Gastrocnemius medialis (tissue), 4 donors: ENCODE measurements at regions not wholly inside any gene's neighbourhood (a gene's known extent, or its start where the extent isn't known, plus 50 kb on each side); places are given as distances from the start of the nearest gene placed in this dataset.

ENCODE experiments used
- POLR2A ChIP-seq, 2 donors: fragments of 450-650 bp; IDR thresholded peaks; one replicate each; pipeline ENCODE4 v1.6.1; 2017; ENCODE audit warnings: antibody characterized with exemption in 2 of 2, mild to moderate bottlenecking in 2 of 2, moderate library complexity in 2 of 2
- TF ChIP-seq, protein P1 (sequence below), 5 experiments: fragments of 450-650 bp in 3 of 5; fragments of 200-600 bp in 2 of 5; sonication (generic) in 2 of 5; IDR thresholded peaks in 4 of 5; conservative IDR thresholded peaks in 1 of 5; 1 replicate in 4 of 5; 2 replicates in 1 of 5; pipeline ENCODE4 v1.5.1; 2016 to 2019; ENCODE audit warnings: antibody characterized with exemption in 5 of 5, mild to moderate bottlenecking in 3 of 5, moderate library complexity in 3 of 5

DNA sequence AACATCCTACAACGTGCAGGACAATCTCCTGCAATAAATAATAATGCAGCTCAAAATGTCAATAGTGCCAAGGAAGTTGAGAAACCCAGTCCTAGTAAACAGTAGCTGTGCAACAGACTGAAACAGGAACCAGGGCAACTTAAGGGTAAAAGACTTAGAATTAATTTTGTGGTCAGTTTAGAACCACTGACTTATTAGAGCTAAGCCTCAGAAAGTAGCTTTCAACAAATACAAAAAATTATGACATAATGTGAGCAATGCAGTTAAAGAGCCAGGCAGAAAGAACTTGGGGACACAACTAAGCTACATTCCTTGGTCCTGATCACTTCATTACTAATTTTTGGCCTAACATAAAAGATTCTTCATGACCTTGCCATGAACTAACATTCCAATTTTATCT lies 195.4 kb downstream of the MACC1 start:
- TF ChIP-seq, protein P1, sequence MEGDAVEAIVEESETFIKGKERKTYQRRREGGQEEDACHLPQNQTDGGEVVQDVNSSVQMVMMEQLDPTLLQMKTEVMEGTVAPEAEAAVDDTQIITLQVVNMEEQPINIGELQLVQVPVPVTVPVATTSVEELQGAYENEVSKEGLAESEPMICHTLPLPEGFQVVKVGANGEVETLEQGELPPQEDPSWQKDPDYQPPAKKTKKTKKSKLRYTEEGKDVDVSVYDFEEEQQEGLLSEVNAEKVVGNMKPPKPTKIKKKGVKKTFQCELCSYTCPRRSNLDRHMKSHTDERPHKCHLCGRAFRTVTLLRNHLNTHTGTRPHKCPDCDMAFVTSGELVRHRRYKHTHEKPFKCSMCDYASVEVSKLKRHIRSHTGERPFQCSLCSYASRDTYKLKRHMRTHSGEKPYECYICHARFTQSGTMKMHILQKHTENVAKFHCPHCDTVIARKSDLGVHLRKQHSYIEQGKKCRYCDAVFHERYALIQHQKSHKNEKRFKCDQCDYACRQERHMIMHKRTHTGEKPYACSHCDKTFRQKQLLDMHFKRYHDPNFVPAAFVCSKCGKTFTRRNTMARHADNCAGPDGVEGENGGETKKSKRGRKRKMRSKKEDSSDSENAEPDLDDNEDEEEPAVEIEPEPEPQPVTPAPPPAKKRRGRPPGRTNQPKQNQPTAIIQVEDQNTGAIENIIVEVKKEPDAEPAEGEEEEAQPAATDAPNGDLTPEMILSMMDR (IDR thresholded peaks at IDR 0.05 in 4 of 5, conservative IDR thresholded peaks at IDR 0.05 in 1 of 5) = no peak
- no peak for TF ChIP-seq POLR2A (IDR thresholded peaks at IDR 0.05)
